ENCODE measurements at regions not wholly inside any gene's neighbourhood (a gene's known extent, or its start where the extent isn't known, plus 50 kb on each side); places are given as distances from the start of the nearest gene placed in this dataset.

DNA sequence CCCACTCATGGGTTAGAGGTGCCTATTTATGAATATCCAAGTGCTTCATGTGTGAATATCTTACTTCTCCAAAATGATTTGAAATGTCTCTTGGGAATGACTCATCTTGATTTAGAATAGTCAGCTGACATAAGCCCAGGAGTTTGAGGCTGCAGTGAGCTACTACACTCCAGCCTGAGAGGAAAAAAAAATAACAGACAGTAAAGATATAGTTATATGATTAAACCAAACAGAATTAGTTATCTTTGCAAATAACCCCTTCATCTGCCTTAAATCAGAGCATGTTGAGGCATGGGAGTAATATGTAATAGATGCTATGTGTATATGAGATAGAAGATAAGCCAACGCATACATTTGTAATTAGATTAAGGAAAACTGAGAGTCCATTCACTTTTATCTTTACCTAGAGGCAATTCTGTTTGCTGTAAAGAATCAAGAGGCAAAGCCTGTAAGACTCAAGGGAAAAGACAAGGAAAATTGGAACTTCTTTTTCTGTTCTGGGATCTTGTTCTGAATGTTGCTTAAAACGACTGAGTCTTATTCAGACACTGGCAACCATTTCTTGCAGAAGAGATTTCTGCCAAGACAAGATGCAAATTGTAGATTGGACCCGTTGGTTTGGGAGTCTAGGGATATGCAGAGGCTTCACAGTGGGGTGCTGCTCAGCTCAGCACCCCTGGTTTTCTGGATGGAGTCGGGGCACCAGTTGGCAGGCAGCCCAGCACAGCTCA, 104.4 kb downstream of the LIPG start:
- no peaks in the 10 kb centered on the region for H3K36me3 ChIP-seq (ENCODE audit: insufficient read depth)
- no peaks in the 10 kb centered on the region; the same call in 1 of the 2 replicates for H3K4me1 ChIP-seq (ENCODE audit: insufficient read depth)
- no peaks in the 10 kb centered on the region for H3K36me3 Mint-ChIP-seq (ENCODE audit: low read depth)
- no peaks in the 10 kb centered on the region for H3K79me2 ChIP-seq (replicated peaks; ENCODE audit: insufficient read depth)
- no peak overlapping the region for H3K4me2 ChIP-seq
- no peaks in the 10 kb centered on the region for H3F3A ChIP-seq (replicated peaks; ENCODE audit: low read depth)
- TF ChIP-seq NANOG (IDR thresholded peaks at IDR 0.05; ENCODE audit: borderline replicate concordance) = no peak
- TF ChIP-seq CREB1 (CRISPR knock-in tag; IDR thresholded peaks at IDR 0.05; ENCODE audit: low read depth) = no peak
- TF ChIP-seq POLR2AphosphoS5 (IDR thresholded peaks at IDR 0.05; ENCODE audit: low read depth) = no peak
- no peak for TF ChIP-seq ZNF331 (CRISPR knock-in tag; IDR thresholded peaks at IDR 0.05; ENCODE audit: low read depth)
- TF ChIP-seq, protein P1, sequence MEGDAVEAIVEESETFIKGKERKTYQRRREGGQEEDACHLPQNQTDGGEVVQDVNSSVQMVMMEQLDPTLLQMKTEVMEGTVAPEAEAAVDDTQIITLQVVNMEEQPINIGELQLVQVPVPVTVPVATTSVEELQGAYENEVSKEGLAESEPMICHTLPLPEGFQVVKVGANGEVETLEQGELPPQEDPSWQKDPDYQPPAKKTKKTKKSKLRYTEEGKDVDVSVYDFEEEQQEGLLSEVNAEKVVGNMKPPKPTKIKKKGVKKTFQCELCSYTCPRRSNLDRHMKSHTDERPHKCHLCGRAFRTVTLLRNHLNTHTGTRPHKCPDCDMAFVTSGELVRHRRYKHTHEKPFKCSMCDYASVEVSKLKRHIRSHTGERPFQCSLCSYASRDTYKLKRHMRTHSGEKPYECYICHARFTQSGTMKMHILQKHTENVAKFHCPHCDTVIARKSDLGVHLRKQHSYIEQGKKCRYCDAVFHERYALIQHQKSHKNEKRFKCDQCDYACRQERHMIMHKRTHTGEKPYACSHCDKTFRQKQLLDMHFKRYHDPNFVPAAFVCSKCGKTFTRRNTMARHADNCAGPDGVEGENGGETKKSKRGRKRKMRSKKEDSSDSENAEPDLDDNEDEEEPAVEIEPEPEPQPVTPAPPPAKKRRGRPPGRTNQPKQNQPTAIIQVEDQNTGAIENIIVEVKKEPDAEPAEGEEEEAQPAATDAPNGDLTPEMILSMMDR (conservative IDR thresholded peaks at IDR 0.05; ENCODE audit: low read depth in 2 of 2) = no peak
- TF ChIP-seq ZNF462 (CRISPR knock-in tag; IDR thresholded peaks at IDR 0.05) = no peak
- TF ChIP-seq JUNB (IDR thresholded peaks at IDR 0.05; ENCODE audit: unreplicated experiment) = no peak
- TF ChIP-seq, protein P2, sequence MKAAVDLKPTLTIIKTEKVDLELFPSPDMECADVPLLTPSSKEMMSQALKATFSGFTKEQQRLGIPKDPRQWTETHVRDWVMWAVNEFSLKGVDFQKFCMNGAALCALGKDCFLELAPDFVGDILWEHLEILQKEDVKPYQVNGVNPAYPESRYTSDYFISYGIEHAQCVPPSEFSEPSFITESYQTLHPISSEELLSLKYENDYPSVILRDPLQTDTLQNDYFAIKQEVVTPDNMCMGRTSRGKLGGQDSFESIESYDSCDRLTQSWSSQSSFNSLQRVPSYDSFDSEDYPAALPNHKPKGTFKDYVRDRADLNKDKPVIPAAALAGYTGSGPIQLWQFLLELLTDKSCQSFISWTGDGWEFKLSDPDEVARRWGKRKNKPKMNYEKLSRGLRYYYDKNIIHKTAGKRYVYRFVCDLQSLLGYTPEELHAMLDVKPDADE (IDR thresholded peaks at IDR 0.05) = no peak
- TF ChIP-seq STAT1 (IDR thresholded peaks at IDR 0.05; ENCODE audit: unreplicated experiment) = no peak
- TF ChIP-seq EZH2 (IDR thresholded peaks at IDR 0.05; ENCODE audit: low read depth, unreplicated experiment) = no peak
- no peak overlapping the region for H3K4me3 Mint-ChIP-seq
- peaks cover 10% of the 10 kb centered on the region for H3K27me3 Mint-ChIP-seq (ENCODE audit: insufficient read depth, low read depth, poor library complexity)
- no peaks in the 10 kb centered on the region for H3K9me3 Mint-ChIP-seq
- no peak overlapping the region for H2AFZ ChIP-seq
- H3K27me3 ChIP-seq (ENCODE audit: insufficient read depth) = no peaks in the 10 kb centered on the region
- ATAC-seq (no peak), DNase-seq (ENCODE audit: low spot score) (no peak)
- H3K27ac ChIP-seq (ENCODE audit: low read depth) = no peak overlapping the region
- H3K9me2 ChIP-seq (ENCODE audit: insufficient read depth) = peaks cover 3% of the 10 kb centered on the region; the same call in 1 of the 2 replicates
- no peak overlapping the region for H3K27ac Mint-ChIP-seq
- H3K4me1 Mint-ChIP-seq = peaks cover 27% of the 10 kb centered on the region
- no peaks in the 10 kb centered on the region for H4K20me1 ChIP-seq (replicated peaks; ENCODE audit: insufficient read depth)
- no peak overlapping the region for H3K4me3 ChIP-seq

Measured in GM23338 (cell line).